HUES48 (cell line): ENCODE measurements at regions not wholly inside any gene's neighbourhood (a gene's known extent, or its start where the extent isn't known, plus 50 kb on each side); places are given as distances from the start of the nearest gene placed in this dataset.

ENCODE experiments used
- H3K27ac ChIP-seq: one replicate; pipeline ENCODE4 v1.7.0; 2013; ENCODE audit warnings: low read depth, low read length, inconsistent platforms
- H3K27me3 ChIP-seq: 2 replicates; pipeline ENCODE4 v1.6.1; 2013; ENCODE audit warnings: mild to moderate bottlenecking, low read length; ENCODE audit not compliant: control insufficient read depth, insufficient read depth
- H3K36me3 ChIP-seq: 2 replicates; pipeline ENCODE4 v1.6.1; 2013; ENCODE audit warnings: low read length; ENCODE audit not compliant: control insufficient read depth, insufficient read depth
- H3K4me1 ChIP-seq: 2 replicates; pipeline ENCODE4 v1.6.1; 2013; ENCODE audit warnings: mild to moderate bottlenecking, low read length; ENCODE audit not compliant: control insufficient read depth, insufficient read depth
- H3K4me3 ChIP-seq: 2 replicates; pipeline ENCODE4 v1.5.1; 2013; ENCODE audit warnings: mild to moderate bottlenecking, low read depth, low read length
- H3K9ac ChIP-seq: 2 replicates; pipeline ENCODE4 v1.6.1; 2013; ENCODE audit warnings: mild to moderate bottlenecking, low read depth, low read length, moderate library complexity
- H3K9me3 ChIP-seq: 2 replicates; pipeline ENCODE4 v1.6.1; 2013; ENCODE audit warnings: low read length; ENCODE audit not compliant: control insufficient read depth, insufficient read depth

DNA sequence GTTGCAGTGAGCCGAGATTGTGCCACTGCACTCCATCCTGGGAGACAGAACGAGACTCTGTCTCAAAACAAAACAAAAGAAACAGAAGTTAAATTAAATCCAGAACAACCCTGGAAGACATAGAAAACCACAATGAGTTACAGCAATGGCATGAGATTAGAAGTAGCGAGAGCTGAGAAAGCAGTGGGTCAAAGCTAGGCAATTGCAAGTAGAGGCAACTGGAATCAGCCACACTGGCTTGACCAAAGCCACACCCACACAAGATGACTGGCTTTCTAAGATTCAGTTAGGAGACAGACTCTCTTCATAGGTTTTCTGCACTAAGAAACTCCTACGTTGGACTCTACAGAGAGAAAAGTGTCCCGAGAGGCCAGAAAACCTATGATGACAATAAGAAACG lies 443.0 kb downstream of the GPM6A start:
- no peaks in the 10 kb centered on the region for H3K4me1 ChIP-seq
- no peaks in the 10 kb centered on the region for H3K36me3 ChIP-seq
- H3K9me3 ChIP-seq: no peaks in the 10 kb centered on the region
- H3K27ac ChIP-seq: no peak overlapping the region
- H3K4me3 ChIP-seq: no peak overlapping the region
- H3K9ac ChIP-seq: no peak overlapping the region
- no peaks in the 10 kb centered on the region for H3K27me3 ChIP-seq

DNA sequence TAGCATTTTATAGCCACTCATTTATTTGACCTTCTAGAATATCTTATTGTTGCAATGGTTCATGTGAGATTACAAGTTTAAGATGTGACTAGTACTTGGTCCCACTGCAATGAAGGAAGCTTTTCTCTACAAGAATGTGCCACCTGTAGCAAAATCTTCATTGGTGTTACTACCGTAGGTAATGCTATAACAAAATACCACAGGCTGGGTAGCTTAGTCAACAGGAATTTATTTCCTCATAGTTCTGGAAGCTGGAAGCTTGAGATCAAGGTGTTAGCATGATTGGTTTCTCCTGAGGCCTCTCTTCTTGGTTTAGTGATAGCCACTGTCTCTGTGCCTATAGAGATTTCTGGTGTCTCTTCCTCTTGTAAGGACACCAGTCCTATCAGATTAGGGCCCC lies 441.0 kb downstream of the GPM6A start:
- Histone ChIP-seq H3K4me3 (no peak overlapping the region), H3K27me3 (no peaks in the 10 kb centered on the region), H3K4me1 (no peaks in the 10 kb centered on the region), H3K9me3 (no peaks in the 10 kb centered on the region), H3K9ac (no peak overlapping the region), H3K27ac (no peak overlapping the region), H3K36me3 (no peaks in the 10 kb centered on the region)

DNA sequence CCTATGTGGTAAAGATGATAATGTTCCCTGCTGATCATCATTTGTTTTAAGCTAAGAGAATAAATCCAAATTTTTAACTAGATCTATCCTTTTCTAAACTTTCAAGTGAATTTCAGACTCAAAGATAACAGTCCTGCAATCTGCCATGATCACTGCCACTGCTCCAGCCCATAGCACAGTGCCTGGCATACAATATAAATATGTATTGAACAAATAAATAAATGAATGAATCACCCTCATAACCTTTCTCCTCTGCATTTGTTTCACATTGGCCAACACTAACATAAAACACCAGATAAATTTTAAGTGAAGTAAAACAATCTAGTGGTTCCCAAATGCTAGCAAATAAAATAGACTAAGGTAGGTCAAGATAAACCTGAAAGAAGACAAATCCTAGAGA lies 439.0 kb downstream of the GPM6A start:
- Histone ChIP-seq H3K27ac (no peak overlapping the region), H3K4me3 (no peak overlapping the region), H3K36me3 (no peaks in the 10 kb centered on the region), H3K4me1 (0 out of 2 replicates have a peak, but pooled peaks cover 3% of the 10 kb centered on the region), H3K9me3 (no peaks in the 10 kb centered on the region), H3K27me3 (no peaks in the 10 kb centered on the region), H3K9ac (no peak overlapping the region)

DNA sequence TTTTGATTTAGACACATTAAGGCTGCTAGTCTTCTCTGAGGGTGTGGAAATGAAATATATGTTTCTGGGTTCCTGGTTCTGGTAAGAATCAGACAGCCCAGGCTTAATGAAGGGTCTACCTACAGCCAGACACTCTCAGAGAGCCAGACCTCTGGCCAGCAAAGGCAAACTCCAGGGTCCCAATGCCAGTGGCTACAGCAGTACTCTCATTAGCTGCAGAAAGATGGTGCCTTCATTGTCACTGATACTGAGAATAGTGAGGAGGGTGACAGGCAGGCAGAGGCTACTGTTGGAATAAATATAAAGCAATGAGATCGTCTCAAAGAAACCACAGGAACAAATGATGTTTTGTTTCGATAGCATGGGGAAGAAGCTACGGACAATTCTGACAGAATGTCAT lies 437.6 kb downstream of the GPM6A start:
- no peak overlapping the region for H3K27ac ChIP-seq
- H3K27me3 ChIP-seq: no peaks in the 10 kb centered on the region

DNA sequence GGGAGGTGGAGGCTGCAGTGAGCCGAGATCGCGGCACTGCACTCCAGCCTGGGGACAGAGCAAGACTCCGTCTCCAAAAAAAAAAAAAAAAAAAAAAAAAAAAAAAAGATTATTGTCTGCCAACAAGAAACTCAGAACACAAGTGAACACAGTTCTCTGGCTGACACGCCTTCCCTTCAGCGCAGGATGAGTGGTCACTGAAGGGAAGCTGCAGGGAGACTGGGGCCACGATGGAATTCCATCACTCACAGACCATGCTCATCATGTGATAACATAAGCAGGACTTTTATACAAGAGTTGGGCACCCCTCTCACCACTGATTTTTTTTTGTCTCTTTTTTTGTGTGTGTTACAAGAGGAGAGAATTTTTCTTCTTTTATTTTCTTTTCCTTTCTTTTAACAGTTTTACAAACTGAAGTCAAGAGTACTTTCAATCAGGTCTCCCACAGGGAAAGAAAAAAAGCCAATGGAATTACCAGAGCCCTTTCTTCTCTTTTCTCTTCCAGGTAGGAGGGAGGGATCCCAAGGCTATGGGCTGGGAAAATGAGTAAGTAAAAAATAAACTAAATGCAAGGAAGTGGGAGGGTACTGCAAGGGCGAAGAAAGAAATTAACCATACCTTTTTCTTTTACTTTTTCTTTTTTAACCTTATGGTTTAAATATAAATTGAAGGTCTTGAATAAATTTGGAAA lies 435.6 kb downstream of the GPM6A start:
- H3K27ac ChIP-seq: peak overlapping the region; percentile 20
- H3K27me3 ChIP-seq: no peaks in the 10 kb centered on the region
- no peaks in the 10 kb centered on the region for H3K36me3 ChIP-seq
- no peaks in the 10 kb centered on the region for H3K9me3 ChIP-seq
- no peak overlapping the region for H3K4me3 ChIP-seq
- H3K4me1 ChIP-seq: 0 out of 2 replicates have a peak, but pooled peaks cover 3% of the 10 kb centered on the region
- H3K9ac ChIP-seq: no peak overlapping the region

More for the DNA sequence above, 437.6 kb downstream of the GPM6A start:
- no peak overlapping the region for H3K9ac ChIP-seq
- H3K9me3 ChIP-seq: no peaks in the 10 kb centered on the region
- H3K36me3 ChIP-seq: no peaks in the 10 kb centered on the region
- 0 out of 2 replicates have a peak, but pooled peaks cover 3% of the 10 kb centered on the region for H3K4me1 ChIP-seq
- no peak overlapping the region for H3K4me3 ChIP-seq

DNA sequence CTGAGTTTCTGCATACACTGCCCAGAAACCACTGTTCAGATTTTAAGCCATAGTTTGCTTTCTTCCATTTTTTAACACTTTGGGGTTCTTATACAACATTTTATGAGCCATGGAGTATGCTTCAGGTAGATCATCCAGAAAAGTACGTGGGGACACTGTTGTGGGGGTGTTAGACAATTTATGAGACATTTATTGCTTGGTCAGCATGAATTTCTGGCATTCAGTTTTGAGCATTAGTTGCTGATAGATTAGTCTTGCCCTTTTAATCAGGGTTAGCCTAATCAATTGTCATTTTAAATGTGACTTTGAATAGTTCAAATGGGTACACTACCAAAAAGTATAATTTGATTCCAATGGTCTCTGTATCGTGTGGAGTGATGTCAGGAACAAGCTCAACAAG lies 434.9 kb downstream of the GPM6A start:
- H3K27me3 ChIP-seq: no peaks in the 10 kb centered on the region

DNA sequence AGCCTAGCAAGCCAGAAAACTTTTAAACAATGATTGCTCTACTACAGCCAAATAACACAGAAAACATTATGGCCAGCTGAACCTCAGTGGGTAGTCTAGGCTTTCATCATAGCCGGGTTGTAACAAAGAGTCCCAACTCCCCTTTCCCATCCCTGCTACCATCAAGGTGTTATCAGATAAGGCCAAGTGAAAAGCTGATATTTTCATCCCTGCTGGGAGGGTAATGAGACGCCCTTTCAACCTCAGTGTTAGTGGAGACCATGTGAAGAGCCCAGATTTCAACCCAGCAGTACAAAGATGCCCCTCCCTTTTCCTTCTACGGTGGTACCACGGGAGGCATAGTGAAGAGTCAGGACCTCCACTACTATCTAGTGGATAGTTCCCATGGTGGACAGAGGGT lies 433.7 kb downstream of the GPM6A start:
- Histone ChIP-seq H3K4me3 (no peak overlapping the region), H3K27me3 (no peaks in the 10 kb centered on the region), H3K9ac (no peak overlapping the region), H3K36me3 (no peaks in the 10 kb centered on the region), H3K4me1 (0 out of 2 replicates have a peak, but pooled peaks cover 3% of the 10 kb centered on the region), H3K9me3 (no peaks in the 10 kb centered on the region), H3K27ac (no peak overlapping the region)

More for the DNA sequence above, 434.9 kb downstream of the GPM6A start:
- H3K9me3 ChIP-seq: no peaks in the 10 kb centered on the region
- no peak overlapping the region for H3K27ac ChIP-seq
- H3K36me3 ChIP-seq: no peaks in the 10 kb centered on the region
- H3K4me1 ChIP-seq: 0 out of 2 replicates have a peak, but pooled peaks cover 3% of the 10 kb centered on the region
- no peak overlapping the region for H3K9ac ChIP-seq
- H3K4me3 ChIP-seq: no peak overlapping the region

DNA sequence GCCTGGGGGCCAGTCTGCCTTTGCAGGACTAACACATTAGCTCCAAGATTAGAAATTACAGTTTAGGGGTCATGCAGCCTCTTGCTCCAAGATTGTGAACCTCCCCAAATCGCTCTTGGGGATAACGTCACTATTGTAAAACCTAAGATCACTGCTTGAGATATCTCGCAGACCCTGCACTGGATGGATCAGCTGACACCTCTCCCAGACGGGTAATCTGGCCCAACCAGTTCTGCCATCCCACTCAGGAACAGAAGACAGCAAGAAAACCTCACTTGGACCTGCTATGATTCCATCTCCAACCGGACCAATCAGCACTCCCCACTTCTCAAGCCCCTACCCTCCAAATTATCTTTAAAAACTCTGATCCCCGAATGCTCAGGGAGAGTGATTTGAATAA lies 431.2 kb downstream of the GPM6A start:
- no peaks in the 10 kb centered on the region for H3K36me3 ChIP-seq
- H3K9me3 ChIP-seq: no peaks in the 10 kb centered on the region
- no peak overlapping the region for H3K9ac ChIP-seq
- H3K27ac ChIP-seq: no peak overlapping the region
- H3K4me3 ChIP-seq: no peak overlapping the region
- H3K27me3 ChIP-seq: no peaks in the 10 kb centered on the region
- 0 out of 2 replicates have a peak, but pooled peaks cover 3% of the 10 kb centered on the region for H3K4me1 ChIP-seq

DNA sequence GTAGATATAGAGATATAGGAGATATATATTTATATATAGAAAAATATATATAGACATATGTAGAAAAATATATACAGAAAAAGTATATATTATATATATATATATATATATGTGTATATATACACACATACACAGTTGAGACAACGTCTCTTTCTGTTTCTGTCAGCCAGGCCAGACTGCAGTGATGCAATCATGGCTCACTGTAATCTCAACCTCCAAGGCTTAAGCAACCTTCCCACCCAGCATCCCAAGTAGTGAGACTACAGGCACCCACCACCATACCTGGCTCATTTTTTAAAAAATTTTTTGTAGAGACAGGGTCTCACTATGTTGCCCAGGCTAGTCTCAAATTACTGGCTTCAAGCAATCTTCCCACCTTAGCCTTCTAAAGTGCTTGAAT lies 426.3 kb downstream of the GPM6A start:
- no peaks in the 10 kb centered on the region for H3K27me3 ChIP-seq
- H3K4me1 ChIP-seq: peaks cover 5% of the 10 kb centered on the region; the same call in 1 of the 2 replicates
- H3K36me3 ChIP-seq: no peaks in the 10 kb centered on the region
- H3K4me3 ChIP-seq: no peak overlapping the region
- no peaks in the 10 kb centered on the region for H3K9me3 ChIP-seq
- no peak overlapping the region for H3K27ac ChIP-seq
- no peak overlapping the region for H3K9ac ChIP-seq

DNA sequence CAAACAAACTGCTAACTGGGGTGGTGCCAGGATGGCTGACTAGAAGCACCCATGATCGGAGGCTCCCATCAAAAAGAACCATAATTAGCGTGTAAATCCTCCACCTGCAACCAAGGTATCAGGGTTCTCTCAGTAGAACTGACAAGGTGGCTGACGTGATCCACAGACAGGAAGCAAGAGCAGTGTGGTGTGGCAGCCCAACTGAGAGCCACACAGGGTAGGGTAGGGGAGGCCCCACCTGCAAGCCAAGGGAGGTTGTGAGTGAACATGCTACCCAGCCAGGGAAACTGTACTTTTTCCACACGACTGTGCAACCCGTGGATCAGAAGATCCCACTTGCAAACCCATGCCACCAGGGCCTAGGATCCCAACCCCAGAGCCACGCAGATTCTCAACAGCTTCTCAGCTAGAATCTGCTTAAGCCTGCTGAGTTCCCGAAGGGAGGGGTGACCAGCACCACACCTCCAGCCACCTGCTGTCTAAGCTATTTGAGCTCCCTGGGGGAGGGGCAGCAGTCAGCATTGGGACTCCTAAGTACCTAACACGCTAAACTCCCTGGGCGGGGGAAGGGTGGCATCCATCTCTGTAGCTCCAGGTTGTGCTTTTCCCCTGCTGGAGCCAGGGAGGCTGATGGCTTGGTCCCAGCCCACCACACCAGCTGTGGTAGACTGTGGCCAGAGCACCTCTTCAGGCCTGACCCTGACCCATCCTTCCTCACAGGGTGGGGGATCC lies 425.1 kb downstream of the GPM6A start:
- H3K4me1 ChIP-seq: peaks cover 5% of the 10 kb centered on the region; the same call in 1 of the 2 replicates
- no peak overlapping the region for H3K9ac ChIP-seq
- no peak overlapping the region for H3K27ac ChIP-seq
- no peaks in the 10 kb centered on the region for H3K9me3 ChIP-seq
- H3K27me3 ChIP-seq: no peaks in the 10 kb centered on the region
- no peak overlapping the region for H3K4me3 ChIP-seq
- H3K36me3 ChIP-seq: no peaks in the 10 kb centered on the region

DNA sequence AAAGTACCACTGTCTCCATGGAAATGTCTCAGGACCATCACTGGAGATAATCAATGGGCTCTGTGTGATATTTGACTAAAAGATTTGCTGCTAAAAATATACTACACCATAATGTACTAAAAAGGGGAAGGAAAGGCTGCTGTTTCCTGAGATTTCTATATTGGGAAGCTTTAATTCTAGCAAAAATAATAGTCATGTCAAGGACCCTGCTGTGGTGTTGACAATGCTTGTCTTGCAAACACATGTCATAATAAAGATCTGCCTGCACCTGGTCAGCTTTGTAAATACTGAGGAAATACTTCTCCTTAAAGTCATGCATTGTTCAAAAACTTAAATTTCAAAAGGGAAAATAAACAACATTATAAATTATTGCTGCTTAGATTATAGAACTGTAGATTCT lies 417.9 kb downstream of the GPM6A start:
- H3K27me3 ChIP-seq: no peaks in the 10 kb centered on the region
- no peak overlapping the region for H3K9ac ChIP-seq
- no peak overlapping the region for H3K4me3 ChIP-seq
- H3K27ac ChIP-seq: no peak overlapping the region
- no peaks in the 10 kb centered on the region for H3K4me1 ChIP-seq
- no peaks in the 10 kb centered on the region for H3K9me3 ChIP-seq
- H3K36me3 ChIP-seq: no peaks in the 10 kb centered on the region
